Body of pancreas (tissue), 4 donors: ENCODE measurements at regions not wholly inside any gene's neighbourhood (a gene's known extent, or its start where the extent isn't known, plus 50 kb on each side); places are given as distances from the start of the nearest gene placed in this dataset.

Experiments used
- ATAC-seq: fragments of 150-250 bp; one replicate; pipeline ENCODE4 v1.9.1; 2016
- DNase-seq, 4 donors: peaks; one replicate each; pipeline ENCODE4 v3.0.0-alpha.2; 2019
- H3K27ac ChIP-seq, 4 donors: fragments of 200-600 bp; sonication (generic); 1 replicate in 3 of 4; 2 replicates in 1 of 4; pipeline versions ENCODE4 v1.5.1 to v1.6.1; 2016 to 2019; ENCODE audit warnings: mild to moderate bottlenecking in 1 of 4, mixed read lengths in 1 of 4, moderate library complexity in 1 of 4
- H3K27me3 ChIP-seq, 2 donors: fragments of 200-600 bp; sonication (generic); one replicate each; pipeline ENCODE4 v1.6.0; 2016; ENCODE audit warnings: mild to moderate bottlenecking in 1 of 2
- H3K36me3 ChIP-seq, 2 donors: fragments of 200-600 bp; sonication (generic); replicated peaks in 1 of 2; 2 replicates each; pipeline ENCODE4 v1.5.1; 2016; ENCODE audit warnings: low read depth in 2 of 2; ENCODE audit not compliant: insufficient read depth in 1 of 2
- H3K4me1 ChIP-seq: fragments of 200-600 bp; sonication (generic); one replicate; pipeline ENCODE4 v1.6.0; 2016
- H3K4me3 ChIP-seq, 2 donors: fragments of 200-600 bp; sonication (generic); 1 replicate in 1 of 2; 2 replicates in 1 of 2; pipeline ENCODE4 v1.5.1; 2016 to 2019
- H3K9me3 ChIP-seq, 3 donors: fragments of 200-600 bp; sonication (generic); 1 replicate in 2 of 3; 2 replicates in 1 of 3; pipeline ENCODE4 v1.5.1; 2016
- CTCF ChIP-seq, 7 experiments: fragments of 450-650 bp in 4 of 7; fragments of 200-600 bp in 3 of 7; sonication (generic) in 3 of 7; IDR thresholded peaks; one replicate each; pipeline ENCODE4 v1.5.1; 2016 to 2019; ENCODE audit warnings: antibody characterized with exemption in 7 of 7
- POLR2A ChIP-seq, 3 donors: fragments of 450-650 bp; IDR thresholded peaks; one replicate each; pipeline ENCODE4 v1.6.1; 2016; ENCODE audit warnings: antibody characterized with exemption in 3 of 3, mild to moderate bottlenecking in 2 of 3
- WGBS, 2 donors: methylation state at CpG; one replicate each; pipeline ENCODE4 v1.1.5; 2017; 5-methylcytosine and 5-hydroxymethylcytosine counted together
- intact Hi-C: fragments of 100-400 bp; cut with DNase I; formaldehyde crosslinking; loops from one replicate; pipeline ENCODE4 v1.15.1; 2023

GRCh38 chr3:154795582-154795981 lies 284.5 kb upstream of the MME start:
- Histone ChIP-seq H3K36me3 (no peaks in the 10 kb centered on the region), H3K27ac (no peak overlapping the region), H3K4me1 (no peaks in the 10 kb centered on the region), H3K27me3 (no peaks in the 10 kb centered on the region), H3K4me3 (no peak overlapping the region), H3K9me3 (no peaks in the 10 kb centered on the region)
- WGBS, 2 donors, result 49 to 52% methylated on average over 2 of the region's 2 CpGs
- no peak for ATAC-seq
- intact Hi-C loops, result no loop called here
- peak in 1 of 4 donors; percentile 31 for DNase-seq
- TF ChIP-seq CTCF (IDR thresholded peaks at IDR 0.05) (no peak), POLR2A (IDR thresholded peaks at IDR 0.05) (no peak)

- TF ChIP-seq CTCF (IDR thresholded peaks at IDR 0.05), result no peak
- no peak for TF ChIP-seq POLR2A (IDR thresholded peaks at IDR 0.05)
- intact Hi-C loops, result no loop called here
- Histone ChIP-seq H3K36me3 (no peaks in the 10 kb centered on the region), H3K4me3 (no peak overlapping the region), H3K4me1 (no peaks in the 10 kb centered on the region), H3K27ac (no peak overlapping the region), H3K9me3 (no peaks in the 10 kb centered on the region), H3K27me3 (no peaks in the 10 kb centered on the region)
- no peak for ATAC-seq
- no peak for DNase-seq
Observed at GRCh38 chr3:154794814-154795445, 285.2 kb upstream of the MME start.

GRCh38 chr3:154794391-154794790 lies 285.7 kb upstream of the MME start:
- Histone ChIP-seq H3K4me1 (no peaks in the 10 kb centered on the region), H3K36me3 (no peaks in the 10 kb centered on the region), H3K27me3 (no peaks in the 10 kb centered on the region), H3K4me3 (no peak overlapping the region), H3K27ac (no peak overlapping the region), H3K9me3 (no peaks in the 10 kb centered on the region)
- no peak for DNase-seq
- no peak for ATAC-seq
- intact Hi-C loops, result no loop called here
- 36 to 58% methylated on average over 1 of the region's 1 CpG for WGBS, 2 donors
- TF ChIP-seq POLR2A (IDR thresholded peaks at IDR 0.05) (no peak), CTCF (IDR thresholded peaks at IDR 0.05) (no peak)

GRCh38 chr3:154792828-154793227 lies 287.3 kb upstream of the MME start:
- ATAC-seq (no peak), DNase-seq (no peak)
- no peaks in the 10 kb centered on the region for H3K27me3 ChIP-seq
- no peaks in the 10 kb centered on the region for H3K4me1 ChIP-seq
- TF ChIP-seq POLR2A (IDR thresholded peaks at IDR 0.05), result no peak
- no peak for TF ChIP-seq CTCF (IDR thresholded peaks at IDR 0.05)
- intact Hi-C loops, result no loop called here
- H3K4me3 ChIP-seq, result no peak overlapping the region
- H3K36me3 ChIP-seq, result no peaks in the 10 kb centered on the region
- no peak overlapping the region for H3K27ac ChIP-seq
- H3K9me3 ChIP-seq, result no peaks in the 10 kb centered on the region
- WGBS, 2 donors, result 14 to 19% methylated on average over 1 of the region's 1 CpG

GRCh38 chr3:154791611-154792010 lies 288.5 kb upstream of the MME start:
- Histone ChIP-seq H3K27ac (no peak overlapping the region), H3K36me3 (no peaks in the 10 kb centered on the region), H3K27me3 (no peaks in the 10 kb centered on the region), H3K9me3 (no peaks in the 10 kb centered on the region), H3K4me3 (no peak overlapping the region), H3K4me1 (no peaks in the 10 kb centered on the region)
- ATAC-seq (no peak), DNase-seq (no peak)
- intact Hi-C loops, result no loop called here
- no peak for TF ChIP-seq CTCF (IDR thresholded peaks at IDR 0.05)
- no peak for TF ChIP-seq POLR2A (IDR thresholded peaks at IDR 0.05)
